K562 (cell line): ENCODE measurements at regions not wholly inside any gene's neighbourhood (a gene's known extent, or its start where the extent isn't known, plus 50 kb on each side); places are given as distances from the start of the nearest gene placed in this dataset.
A peak's percentile ranks its signal among the peaks of the same experiment; 100 is the strongest.

Source experiments
- MYBL2 ChIP-seq, 2 experiments: fragments of 450-650 bp in 1 of 2; sonication (generic) in 1 of 2; formaldehyde crosslinking in 1 of 2; IDR thresholded peaks; 2 replicates each; pipeline versions ENCODE4 v1.6.1 to v1.8.1; 2017 to 2022; ENCODE audit warnings: borderline replicate concordance in 1 of 2, inconsistent platforms in 1 of 2, low read depth in 1 of 2, mild to moderate bottlenecking in 1 of 2, missing genetic modification reagents in 1 of 2, moderate library complexity in 1 of 2
- MYC ChIP-seq, 2 experiments: fragments of 250-450 bp in 1 of 2; sonication (Bioruptor Pico) in 1 of 2; IDR thresholded peaks; 2 replicates each; pipeline versions ENCODE4 v1.5.1 to v1.6.1; 2012 to 2021; ENCODE audit warnings: low read depth in 2 of 2, borderline replicate concordance in 1 of 2, improper control_type of control experiment in 1 of 2, low read length in 1 of 2, mild to moderate bottlenecking in 1 of 2, moderate library complexity in 1 of 2
- RB1 ChIP-seq: fragments of 450-650 bp; IDR thresholded peaks from 2 replicates; pipeline ENCODE4 v1.6.1; 2017; ENCODE audit warnings: low read depth, mild to moderate bottlenecking
- TF ChIP-seq, protein P1 (sequence below): fragments of 450-650 bp; IDR thresholded peaks from 2 replicates; pipeline ENCODE4 v1.6.1; 2016; ENCODE audit warnings: mild to moderate bottlenecking, moderate library complexity
- TF ChIP-seq, protein P2 (sequence below): fragments of 450-650 bp; IDR thresholded peaks from 2 replicates; pipeline ENCODE4 v1.6.1; 2017; ENCODE audit warnings: antibody characterized with exemption, mild to moderate bottlenecking
- TF ChIP-seq, protein P3 (sequence below): sonication (generic); formaldehyde crosslinking; IDR thresholded peaks from 2 replicates; pipeline ENCODE4 v1.8.1; 2022; ENCODE audit warnings: missing genetic modification reagents
- TF ChIP-seq, protein P4 (sequence below): fragments of 450-650 bp; IDR thresholded peaks from 2 replicates; pipeline ENCODE4 v1.6.1; 2016

DNA sequence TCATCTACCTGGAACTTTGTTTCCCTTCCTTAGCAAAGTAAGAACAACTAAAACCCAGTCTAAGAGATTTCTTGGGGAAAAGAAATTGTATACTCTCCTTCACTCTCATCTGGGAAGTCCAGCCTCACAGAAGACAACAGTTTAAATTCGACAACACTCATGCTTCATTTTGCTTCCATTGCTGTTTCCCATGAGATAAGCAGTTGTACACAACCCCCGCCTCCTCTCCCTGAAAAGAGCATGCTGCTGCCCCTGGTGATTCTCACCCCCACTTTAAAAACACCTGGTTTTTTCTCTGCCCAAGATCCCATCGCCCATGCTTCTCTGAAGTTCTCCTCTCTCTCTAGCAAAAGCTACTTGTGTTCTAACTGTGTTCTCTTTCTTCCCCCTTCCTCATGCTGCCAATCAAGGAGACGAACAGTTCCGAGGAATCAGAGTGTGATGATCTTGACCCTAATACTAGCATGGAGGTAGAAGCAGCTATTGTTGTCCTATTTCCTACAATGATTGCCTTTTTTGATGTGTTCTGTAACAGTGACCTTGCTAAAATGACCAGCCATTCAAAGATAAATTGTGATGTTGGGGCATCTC is 51.1 kb upstream of the UMPS start (continued):
- TF ChIP-seq, protein P1, sequence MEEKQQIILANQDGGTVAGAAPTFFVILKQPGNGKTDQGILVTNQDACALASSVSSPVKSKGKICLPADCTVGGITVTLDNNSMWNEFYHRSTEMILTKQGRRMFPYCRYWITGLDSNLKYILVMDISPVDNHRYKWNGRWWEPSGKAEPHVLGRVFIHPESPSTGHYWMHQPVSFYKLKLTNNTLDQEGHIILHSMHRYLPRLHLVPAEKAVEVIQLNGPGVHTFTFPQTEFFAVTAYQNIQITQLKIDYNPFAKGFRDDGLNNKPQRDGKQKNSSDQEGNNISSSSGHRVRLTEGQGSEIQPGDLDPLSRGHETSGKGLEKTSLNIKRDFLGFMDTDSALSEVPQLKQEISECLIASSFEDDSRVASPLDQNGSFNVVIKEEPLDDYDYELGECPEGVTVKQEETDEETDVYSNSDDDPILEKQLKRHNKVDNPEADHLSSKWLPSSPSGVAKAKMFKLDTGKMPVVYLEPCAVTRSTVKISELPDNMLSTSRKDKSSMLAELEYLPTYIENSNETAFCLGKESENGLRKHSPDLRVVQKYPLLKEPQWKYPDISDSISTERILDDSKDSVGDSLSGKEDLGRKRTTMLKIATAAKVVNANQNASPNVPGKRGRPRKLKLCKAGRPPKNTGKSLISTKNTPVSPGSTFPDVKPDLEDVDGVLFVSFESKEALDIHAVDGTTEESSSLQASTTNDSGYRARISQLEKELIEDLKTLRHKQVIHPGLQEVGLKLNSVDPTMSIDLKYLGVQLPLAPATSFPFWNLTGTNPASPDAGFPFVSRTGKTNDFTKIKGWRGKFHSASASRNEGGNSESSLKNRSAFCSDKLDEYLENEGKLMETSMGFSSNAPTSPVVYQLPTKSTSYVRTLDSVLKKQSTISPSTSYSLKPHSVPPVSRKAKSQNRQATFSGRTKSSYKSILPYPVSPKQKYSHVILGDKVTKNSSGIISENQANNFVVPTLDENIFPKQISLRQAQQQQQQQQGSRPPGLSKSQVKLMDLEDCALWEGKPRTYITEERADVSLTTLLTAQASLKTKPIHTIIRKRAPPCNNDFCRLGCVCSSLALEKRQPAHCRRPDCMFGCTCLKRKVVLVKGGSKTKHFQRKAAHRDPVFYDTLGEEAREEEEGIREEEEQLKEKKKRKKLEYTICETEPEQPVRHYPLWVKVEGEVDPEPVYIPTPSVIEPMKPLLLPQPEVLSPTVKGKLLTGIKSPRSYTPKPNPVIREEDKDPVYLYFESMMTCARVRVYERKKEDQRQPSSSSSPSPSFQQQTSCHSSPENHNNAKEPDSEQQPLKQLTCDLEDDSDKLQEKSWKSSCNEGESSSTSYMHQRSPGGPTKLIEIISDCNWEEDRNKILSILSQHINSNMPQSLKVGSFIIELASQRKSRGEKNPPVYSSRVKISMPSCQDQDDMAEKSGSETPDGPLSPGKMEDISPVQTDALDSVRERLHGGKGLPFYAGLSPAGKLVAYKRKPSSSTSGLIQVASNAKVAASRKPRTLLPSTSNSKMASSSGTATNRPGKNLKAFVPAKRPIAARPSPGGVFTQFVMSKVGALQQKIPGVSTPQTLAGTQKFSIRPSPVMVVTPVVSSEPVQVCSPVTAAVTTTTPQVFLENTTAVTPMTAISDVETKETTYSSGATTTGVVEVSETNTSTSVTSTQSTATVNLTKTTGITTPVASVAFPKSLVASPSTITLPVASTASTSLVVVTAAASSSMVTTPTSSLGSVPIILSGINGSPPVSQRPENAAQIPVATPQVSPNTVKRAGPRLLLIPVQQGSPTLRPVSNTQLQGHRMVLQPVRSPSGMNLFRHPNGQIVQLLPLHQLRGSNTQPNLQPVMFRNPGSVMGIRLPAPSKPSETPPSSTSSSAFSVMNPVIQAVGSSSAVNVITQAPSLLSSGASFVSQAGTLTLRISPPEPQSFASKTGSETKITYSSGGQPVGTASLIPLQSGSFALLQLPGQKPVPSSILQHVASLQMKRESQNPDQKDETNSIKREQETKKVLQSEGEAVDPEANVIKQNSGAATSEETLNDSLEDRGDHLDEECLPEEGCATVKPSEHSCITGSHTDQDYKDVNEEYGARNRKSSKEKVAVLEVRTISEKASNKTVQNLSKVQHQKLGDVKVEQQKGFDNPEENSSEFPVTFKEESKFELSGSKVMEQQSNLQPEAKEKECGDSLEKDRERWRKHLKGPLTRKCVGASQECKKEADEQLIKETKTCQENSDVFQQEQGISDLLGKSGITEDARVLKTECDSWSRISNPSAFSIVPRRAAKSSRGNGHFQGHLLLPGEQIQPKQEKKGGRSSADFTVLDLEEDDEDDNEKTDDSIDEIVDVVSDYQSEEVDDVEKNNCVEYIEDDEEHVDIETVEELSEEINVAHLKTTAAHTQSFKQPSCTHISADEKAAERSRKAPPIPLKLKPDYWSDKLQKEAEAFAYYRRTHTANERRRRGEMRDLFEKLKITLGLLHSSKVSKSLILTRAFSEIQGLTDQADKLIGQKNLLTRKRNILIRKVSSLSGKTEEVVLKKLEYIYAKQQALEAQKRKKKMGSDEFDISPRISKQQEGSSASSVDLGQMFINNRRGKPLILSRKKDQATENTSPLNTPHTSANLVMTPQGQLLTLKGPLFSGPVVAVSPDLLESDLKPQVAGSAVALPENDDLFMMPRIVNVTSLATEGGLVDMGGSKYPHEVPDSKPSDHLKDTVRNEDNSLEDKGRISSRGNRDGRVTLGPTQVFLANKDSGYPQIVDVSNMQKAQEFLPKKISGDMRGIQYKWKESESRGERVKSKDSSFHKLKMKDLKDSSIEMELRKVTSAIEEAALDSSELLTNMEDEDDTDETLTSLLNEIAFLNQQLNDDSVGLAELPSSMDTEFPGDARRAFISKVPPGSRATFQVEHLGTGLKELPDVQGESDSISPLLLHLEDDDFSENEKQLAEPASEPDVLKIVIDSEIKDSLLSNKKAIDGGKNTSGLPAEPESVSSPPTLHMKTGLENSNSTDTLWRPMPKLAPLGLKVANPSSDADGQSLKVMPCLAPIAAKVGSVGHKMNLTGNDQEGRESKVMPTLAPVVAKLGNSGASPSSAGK, result peak; percentile 32; the same call in 1 of the 2 replicates
- TF ChIP-seq MYC (IDR thresholded peaks at IDR 0.05; ENCODE audit: low read depth, low read length), result no peak
- TF ChIP-seq MYC (CRISPR knock-in tag; IDR thresholded peaks at IDR 0.05; ENCODE audit: borderline replicate concordance, low read depth), result no peak
- TF ChIP-seq, protein P2, sequence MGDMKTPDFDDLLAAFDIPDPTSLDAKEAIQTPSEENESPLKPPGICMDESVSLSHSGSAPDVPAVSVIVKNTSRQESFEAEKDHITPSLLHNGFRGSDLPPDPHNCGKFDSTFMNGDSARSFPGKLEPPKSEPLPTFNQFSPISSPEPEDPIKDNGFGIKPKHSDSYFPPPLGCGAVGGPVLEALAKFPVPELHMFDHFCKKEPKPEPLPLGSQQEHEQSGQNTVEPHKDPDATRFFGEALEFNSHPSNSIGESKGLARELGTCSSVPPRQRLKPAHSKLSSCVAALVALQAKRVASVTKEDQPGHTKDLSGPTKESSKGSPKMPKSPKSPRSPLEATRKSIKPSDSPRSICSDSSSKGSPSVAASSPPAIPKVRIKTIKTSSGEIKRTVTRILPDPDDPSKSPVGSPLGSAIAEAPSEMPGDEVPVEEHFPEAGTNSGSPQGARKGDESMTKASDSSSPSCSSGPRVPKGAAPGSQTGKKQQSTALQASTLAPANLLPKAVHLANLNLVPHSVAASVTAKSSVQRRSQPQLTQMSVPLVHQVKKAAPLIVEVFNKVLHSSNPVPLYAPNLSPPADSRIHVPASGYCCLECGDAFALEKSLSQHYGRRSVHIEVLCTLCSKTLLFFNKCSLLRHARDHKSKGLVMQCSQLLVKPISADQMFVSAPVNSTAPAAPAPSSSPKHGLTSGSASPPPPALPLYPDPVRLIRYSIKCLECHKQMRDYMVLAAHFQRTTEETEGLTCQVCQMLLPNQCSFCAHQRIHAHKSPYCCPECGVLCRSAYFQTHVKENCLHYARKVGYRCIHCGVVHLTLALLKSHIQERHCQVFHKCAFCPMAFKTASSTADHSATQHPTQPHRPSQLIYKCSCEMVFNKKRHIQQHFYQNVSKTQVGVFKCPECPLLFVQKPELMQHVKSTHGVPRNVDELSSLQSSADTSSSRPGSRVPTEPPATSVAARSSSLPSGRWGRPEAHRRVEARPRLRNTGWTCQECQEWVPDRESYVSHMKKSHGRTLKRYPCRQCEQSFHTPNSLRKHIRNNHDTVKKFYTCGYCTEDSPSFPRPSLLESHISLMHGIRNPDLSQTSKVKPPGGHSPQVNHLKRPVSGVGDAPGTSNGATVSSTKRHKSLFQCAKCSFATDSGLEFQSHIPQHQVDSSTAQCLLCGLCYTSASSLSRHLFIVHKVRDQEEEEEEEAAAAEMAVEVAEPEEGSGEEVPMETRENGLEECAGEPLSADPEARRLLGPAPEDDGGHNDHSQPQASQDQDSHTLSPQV, result peak; percentile 58; the same call in 1 of the 2 replicates
- TF ChIP-seq, protein P3, sequence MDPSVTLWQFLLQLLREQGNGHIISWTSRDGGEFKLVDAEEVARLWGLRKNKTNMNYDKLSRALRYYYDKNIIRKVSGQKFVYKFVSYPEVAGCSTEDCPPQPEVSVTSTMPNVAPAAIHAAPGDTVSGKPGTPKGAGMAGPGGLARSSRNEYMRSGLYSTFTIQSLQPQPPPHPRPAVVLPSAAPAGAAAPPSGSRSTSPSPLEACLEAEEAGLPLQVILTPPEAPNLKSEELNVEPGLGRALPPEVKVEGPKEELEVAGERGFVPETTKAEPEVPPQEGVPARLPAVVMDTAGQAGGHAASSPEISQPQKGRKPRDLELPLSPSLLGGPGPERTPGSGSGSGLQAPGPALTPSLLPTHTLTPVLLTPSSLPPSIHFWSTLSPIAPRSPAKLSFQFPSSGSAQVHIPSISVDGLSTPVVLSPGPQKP (CRISPR knock-in tag), result no peak
- no peak for TF ChIP-seq MYBL2 (IDR thresholded peaks at IDR 0.05; ENCODE audit: low read depth)
- TF ChIP-seq MYBL2 (CRISPR knock-in tag; IDR thresholded peaks at IDR 0.05; ENCODE audit: borderline replicate concordance), result no peak
- TF ChIP-seq, protein P4, sequence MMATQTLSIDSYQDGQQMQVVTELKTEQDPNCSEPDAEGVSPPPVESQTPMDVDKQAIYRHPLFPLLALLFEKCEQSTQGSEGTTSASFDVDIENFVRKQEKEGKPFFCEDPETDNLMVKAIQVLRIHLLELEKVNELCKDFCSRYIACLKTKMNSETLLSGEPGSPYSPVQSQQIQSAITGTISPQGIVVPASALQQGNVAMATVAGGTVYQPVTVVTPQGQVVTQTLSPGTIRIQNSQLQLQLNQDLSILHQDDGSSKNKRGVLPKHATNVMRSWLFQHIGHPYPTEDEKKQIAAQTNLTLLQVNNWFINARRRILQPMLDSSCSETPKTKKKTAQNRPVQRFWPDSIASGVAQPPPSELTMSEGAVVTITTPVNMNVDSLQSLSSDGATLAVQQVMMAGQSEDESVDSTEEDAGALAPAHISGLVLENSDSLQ, result peak; percentile 77
- TF ChIP-seq RB1, result no peak
